Common myeloid progenitor, CD34-positive (primary cell): ENCODE measurements at regions not wholly inside any gene's neighbourhood (a gene's known extent, or its start where the extent isn't known, plus 50 kb on each side); places are given as distances from the start of the nearest gene placed in this dataset.
"Not testable (repeated sequence)": the region's sequence is repeated elsewhere in the genome, so short reads cannot be mapped to it uniquely, and the experiment has no call there.

Experiments used
- CTCF ChIA-PET: fragments of 350-600 bp; sonication (Branson Sonifier 250); formaldehyde crosslinking; loops from one replicate; lab custom pipeline; 2021; ENCODE audit warnings: antibody characterized with exemption; lab: Charles Lee
- POLR2A ChIA-PET: fragments of 350-600 bp; sonication (Branson Sonifier 250); formaldehyde crosslinking; loops from one replicate; lab custom pipeline; 2021; ENCODE audit warnings: antibody characterized with exemption; lab: Charles Lee
- DNase-seq, 3 donors: peaks; one replicate each; pipeline versions ENCODE4 v3.0.0 to v3.0.0-alpha.2; 2013
- H3K27ac ChIP-seq, 2 experiments: 1 replicate in 1 of 2; 2 replicates in 1 of 2; pipeline ENCODE4 v1.7.0; 2013; ENCODE audit warnings: inconsistent platforms in 2 of 2, low read length in 2 of 2, mild to moderate bottlenecking in 2 of 2, low read depth in 1 of 2, moderate library complexity in 1 of 2; ENCODE audit not compliant: severe bottlenecking in 2 of 2, insufficient read depth in 1 of 2, poor library complexity in 1 of 2
- H3K27me3 ChIP-seq, 5 experiments: replicated peaks in 2 of 5; 1 replicate in 3 of 5; 2 replicates in 2 of 5; pipeline versions ENCODE4 v1.6.1 to v1.7.0; 2013; ENCODE audit warnings: low read length in 4 of 5, mild to moderate bottlenecking in 2 of 5, moderate library complexity in 2 of 5, inconsistent platforms in 1 of 5; ENCODE audit not compliant: insufficient read depth in 5 of 5, control insufficient read depth in 4 of 5
- H3K36me3 ChIP-seq, 4 experiments: 1 replicate in 2 of 4; 2 replicates in 2 of 4; pipeline versions ENCODE4 v1.6.1 to v1.7.0; 2013; ENCODE audit warnings: low read length in 3 of 4, control low read depth in 1 of 4, mild to moderate bottlenecking in 1 of 4; ENCODE audit not compliant: control insufficient read depth in 4 of 4, insufficient read depth in 4 of 4
- H3K4me1 ChIP-seq, 4 experiments: 1 replicate in 3 of 4; 2 replicates in 1 of 4; pipeline versions ENCODE4 v1.6.1 to v1.7.1; 2013; ENCODE audit warnings: low read length in 3 of 4, mild to moderate bottlenecking in 3 of 4, control low read depth in 1 of 4, inconsistent platforms in 1 of 4, moderate library complexity in 1 of 4; ENCODE audit not compliant: control insufficient read depth in 4 of 4, insufficient read depth in 4 of 4; ENCODE audit errors: control extremely low read depth in 1 of 4
- H3K4me3 ChIP-seq, 7 experiments: 1 replicate in 4 of 7; 2 replicates in 3 of 7; pipeline versions ENCODE4 v1.5.1 to v1.7.0; 2013; ENCODE audit warnings: mild to moderate bottlenecking in 7 of 7, low read length in 6 of 7, moderate library complexity in 6 of 7, inconsistent platforms in 2 of 7, low read depth in 2 of 7, control low read depth in 1 of 7; ENCODE audit not compliant: insufficient read depth in 4 of 7, control insufficient read depth in 1 of 7; ENCODE audit errors: extremely low read depth in 1 of 7
- H3K9me3 ChIP-seq, 5 experiments: 1 replicate in 4 of 5; 2 replicates in 1 of 5; pipeline versions ENCODE4 v1.6.1 to v1.7.1; 2013; ENCODE audit warnings: low read length in 4 of 5, mild to moderate bottlenecking in 2 of 5, inconsistent platforms in 1 of 5, low read depth in 1 of 5, moderate library complexity in 1 of 5; ENCODE audit not compliant: control insufficient read depth in 4 of 5, insufficient read depth in 2 of 5; ENCODE audit errors: control extremely low read depth in 1 of 5
- WGBS: methylation state at CpG from one replicate; pipeline ENCODE4 v1.1.5; 2013; ENCODE audit not compliant: insufficient coverage; 5-methylcytosine and 5-hydroxymethylcytosine counted together

GRCh38 chr13:78540058-78540457 is 63.3 kb downstream of the POU4F1 start:
- H3K36me3 ChIP-seq: no peaks in the 10 kb centered on the region
- ChIA-PET POLR2A (no interaction called here), CTCF (interaction anchor here (1.1 kb wide), 1 partner anchor 12 kb away, joined by 3 read pairs; no protein-coding TSS in a partner anchor)
- no peak overlapping the region for H3K27ac ChIP-seq
- DNase-seq: no peak
- peaks cover 0 to 4% (median 1%) of the 10 kb centered on the region in 5 experiments for H3K27me3 ChIP-seq
- no peaks in the 10 kb centered on the region for H3K4me1 ChIP-seq
- H3K9me3 ChIP-seq: no peaks in the 10 kb centered on the region
- WGBS: 100% methylated on average over 1 of the region's 2 CpGs
- no peak overlapping the region for H3K4me3 ChIP-seq

- H3K4me3 ChIP-seq, H3K4me1 ChIP-seq, H3K9me3 ChIP-seq, H3K36me3 ChIP-seq, H3K27ac ChIP-seq, DNase-seq, CTCF ChIA-PET, H3K27me3 ChIP-seq, POLR2A ChIA-PET: not testable (repeated sequence)
- WGBS: 100% methylated on average over 8 of the region's 8 CpGs
Measured at GRCh38 chr13:78526044-78526443, 77.3 kb downstream of the POU4F1 start.

GRCh38 chr13:78524936-78525335 is 78.4 kb downstream of the POU4F1 start:
- H3K27ac ChIP-seq: no peak overlapping the region
- no peaks in the 10 kb centered on the region for H3K27me3 ChIP-seq
- ChIA-PET POLR2A (no interaction called here), CTCF (no interaction called here)
- no peak overlapping the region for H3K4me3 ChIP-seq
- no peaks in the 10 kb centered on the region for H3K4me1 ChIP-seq
- peaks cover 0 to 3% (median 0%) of the 10 kb centered on the region in 5 experiments for H3K9me3 ChIP-seq
- DNase-seq: no peak
- H3K36me3 ChIP-seq: no peaks in the 10 kb centered on the region
- no CpG with 5 or more reads among the region's 1 CpG for WGBS

GRCh38 chr13:78521091-78521490 is 82.3 kb downstream of the POU4F1 start:
- WGBS: 93% methylated on average over 3 of the region's 6 CpGs
- no peak for DNase-seq
- no peak overlapping the region for H3K4me3 ChIP-seq
- H3K4me1 ChIP-seq: no peaks in the 10 kb centered on the region
- no peaks in the 10 kb centered on the region for H3K36me3 ChIP-seq
- H3K9me3 ChIP-seq: peaks cover 0 to 6% (median 0%) of the 10 kb centered on the region in 5 experiments
- ChIA-PET POLR2A (no interaction called here), CTCF (no interaction called here)
- no peaks in the 10 kb centered on the region for H3K27me3 ChIP-seq
- no peak overlapping the region for H3K27ac ChIP-seq

- Histone ChIP-seq H3K4me3 (no peak overlapping the region), H3K27ac (no peak overlapping the region), H3K36me3 (no peaks in the 10 kb centered on the region), H3K9me3 (peaks cover 0 to 6% (median 0%) of the 10 kb centered on the region in 5 experiments), H3K4me1 (no peaks in the 10 kb centered on the region), H3K27me3 (no peaks in the 10 kb centered on the region)
- no peak for DNase-seq
- ChIA-PET POLR2A (no interaction called here), CTCF (no interaction called here)
- 93% methylated on average over 2 of the region's 2 CpGs for WGBS
Measured at GRCh38 chr13:78520425-78520824, 82.9 kb downstream of the POU4F1 start.

- H3K9me3 ChIP-seq, CTCF ChIA-PET, DNase-seq, H3K27ac ChIP-seq, H3K4me1 ChIP-seq, H3K36me3 ChIP-seq, POLR2A ChIA-PET, H3K27me3 ChIP-seq, H3K4me3 ChIP-seq: not testable (repeated sequence)
- 98% methylated on average over 4 of the region's 7 CpGs for WGBS
Measured at GRCh38 chr13:78518482-78518881, 84.9 kb downstream of the POU4F1 start.

- Histone ChIP-seq H3K4me1 (no peaks in the 10 kb centered on the region), H3K27me3 (no peaks in the 10 kb centered on the region), H3K9me3 (no peaks in the 10 kb centered on the region), H3K36me3 (no peaks in the 10 kb centered on the region), H3K27ac (no peak overlapping the region), H3K4me3 (no peak overlapping the region)
- no peak for DNase-seq
- POLR2A ChIA-PET: no interaction called here
- CTCF ChIA-PET: no interaction called here
- WGBS: 100% methylated on average over 2 of the region's 4 CpGs
Measured at GRCh38 chr13:78499802-78500201, 103.5 kb downstream of the POU4F1 start.
